DLD1 (cell line): ENCODE measurements at regions not wholly inside any gene's neighbourhood (a gene's known extent, or its start where the extent isn't known, plus 50 kb on each side); places are given as distances from the start of the nearest gene placed in this dataset.

Source experiments
- in situ Hi-C: cut with HindIII; loops from 2 replicates; pipeline ENCODE4 v1.10.0; 2017; ENCODE audit warnings: low sequenced_read_pairs

- in situ Hi-C loops, result no loop called here
Observed at GRCh38 chr2:120826716-120827410, 91.2 kb downstream of the GLI2 start.

GRCh38 chr2:120828066-120828465 is 92.4 kb downstream of the GLI2 start:
- in situ Hi-C loops, result no loop called here

GRCh38 chr2:120828829-120829632 is 93.4 kb downstream of the GLI2 start:
- in situ Hi-C loops, result no loop called here

GRCh38 chr2:120829633-120830025 is 94.0 kb downstream of the GLI2 start:
- in situ Hi-C loops, result no loop called here

- in situ Hi-C loops, result no loop called here
Observed at GRCh38 chr2:120830096-120830830, 94.6 kb downstream of the GLI2 start.

GRCh38 chr2:120831086-120831485 is 95.4 kb downstream of the GLI2 start:
- in situ Hi-C loops, result no loop called here

GRCh38 chr2:120831891-120832290 is 96.2 kb downstream of the GLI2 start:
- in situ Hi-C loops, result no loop called here

GRCh38 chr2:120832296-120833070 is 96.8 kb downstream of the GLI2 start:
- in situ Hi-C loops, result no loop called here

GRCh38 chr2:120833127-120833675 is 97.5 kb downstream of the GLI2 start:
- in situ Hi-C loops, result no loop called here

GRCh38 chr2:120834206-120834605 is 98.5 kb downstream of the GLI2 start:
- in situ Hi-C loops, result no loop called here

- in situ Hi-C loops, result no loop called here
Observed at GRCh38 chr2:120836281-120836680, 100.6 kb downstream of the GLI2 start.

GRCh38 chr2:120840795-120841487 is 105.3 kb downstream of the GLI2 start:
- in situ Hi-C loops, result no loop called here

GRCh38 chr2:120842456-120843439 is 107.1 kb downstream of the GLI2 start:
- in situ Hi-C loops, result no loop called here

- in situ Hi-C loops, result no loop called here
Observed at GRCh38 chr2:120844070-120844738, 108.5 kb downstream of the GLI2 start.

- in situ Hi-C loops, result no loop called here
Observed at GRCh38 chr2:120845277-120845676, 109.6 kb downstream of the GLI2 start.

GRCh38 chr2:120846406-120847095 is 110.9 kb downstream of the GLI2 start:
- in situ Hi-C loops, result no loop called here

- in situ Hi-C loops, result no loop called here
Observed at GRCh38 chr2:120847700-120848321, 112.1 kb downstream of the GLI2 start.
